Mucosa of descending colon (tissue), 3 donors: ENCODE measurements at regions not wholly inside any gene's neighbourhood (a gene's known extent, or its start where the extent isn't known, plus 50 kb on each side); places are given as distances from the start of the nearest gene placed in this dataset.

Source experiments
- ATAC-seq: fragments of 200-7000 bp; cut with Tn5 transposase; one replicate; pipeline ENCODE4 v1.9.1; 2020; ENCODE audit warnings: mild to moderate bottlenecking, moderate library complexity
- DNase-seq, 3 donors: peaks; one replicate each; pipeline ENCODE4 v3.0.0-alpha.2; 2020
- H3K36me3 ChIP-seq: fragments of 200-600 bp; one replicate; pipeline ENCODE4 v1.8.0; 2021; ENCODE audit warnings: low read depth, mild to moderate bottlenecking
- H3K4me1 ChIP-seq: fragments of 200-600 bp; one replicate; pipeline ENCODE4 v1.8.0; 2021; ENCODE audit warnings: low read depth, mild to moderate bottlenecking
- H3K4me3 ChIP-seq: fragments of 200-600 bp; one replicate; pipeline ENCODE4 v1.8.0; 2021; ENCODE audit warnings: mild to moderate bottlenecking
- H3K9me3 ChIP-seq: fragments of 200-600 bp; one replicate; pipeline ENCODE4 v1.8.0; 2021; ENCODE audit warnings: mild to moderate bottlenecking
- CTCF ChIP-seq: fragments of 200-600 bp; IDR thresholded peaks from one replicate; pipeline ENCODE4 v1.8.0; 2022; ENCODE audit warnings: antibody characterized with exemption, mild to moderate bottlenecking
- intact Hi-C, 2 donors: fragments of 100-400 bp; cut with DNase I in 1 of 2; cut with micrococcal nuclease in 1 of 2; formaldehyde crosslinking; loops; one replicate each; pipeline versions ENCODE4 v1.11.0 to v1.11.1; 2022; cut with DNase I, micrococcal nuclease
- donor health status: DM: no; HTN: no; CAD: no; lungs with moderate emphysema.
- donor health status: DM: no; HTN: no; CAD: no.
- donor health status: DM: no; HTN: yes; CAD: no.

GRCh38 chr7:17554341-17555015 is 256.0 kb downstream of the AHR start:
- intact Hi-C loops, result no loop called here

GRCh38 chr7:17556247-17556956 is 257.9 kb downstream of the AHR start:
- Histone ChIP-seq H3K4me1 (peaks cover 19% of the 10 kb centered on the region), H3K4me3 (no peak overlapping the region), H3K36me3 (no peaks in the 10 kb centered on the region), H3K9me3 (no peaks in the 10 kb centered on the region)
- no peak for DNase-seq
- intact Hi-C loops, result no loop called here
- ATAC-seq, result no peak
- TF ChIP-seq CTCF, result no peak

More at GRCh38 chr7:17554341-17555015, 256.0 kb downstream of the AHR start:
- Histone ChIP-seq H3K4me3 (no peak overlapping the region), H3K36me3 (no peaks in the 10 kb centered on the region), H3K4me1 (peaks cover 16% of the 10 kb centered on the region), H3K9me3 (no peaks in the 10 kb centered on the region)
- DNase-seq (no peak), ATAC-seq (no peak)
- TF ChIP-seq CTCF, result no peak

- Histone ChIP-seq H3K36me3 (no peaks in the 10 kb centered on the region), H3K4me1 (peaks cover 19% of the 10 kb centered on the region), H3K9me3 (no peaks in the 10 kb centered on the region), H3K4me3 (no peak overlapping the region)
- TF ChIP-seq CTCF, result no peak
- intact Hi-C loops, result no loop called here
- DNase-seq (no peak), ATAC-seq (no peak)
These were observed 258.8 kb downstream of the AHR start for GRCh38 chr7:17557251-17557671.

GRCh38 chr7:17558135-17558534 is 259.7 kb downstream of the AHR start:
- ATAC-seq, result peak; percentile 29
- Histone ChIP-seq H3K36me3 (no peaks in the 10 kb centered on the region), H3K4me1 (peaks cover 19% of the 10 kb centered on the region), H3K4me3 (no peak overlapping the region), H3K9me3 (no peaks in the 10 kb centered on the region)
- intact Hi-C loops, result no loop called here
- no peak for TF ChIP-seq CTCF
- no peak for DNase-seq

- Histone ChIP-seq H3K36me3 (no peaks in the 10 kb centered on the region), H3K4me1 (peaks cover 19% of the 10 kb centered on the region), H3K4me3 (no peak overlapping the region), H3K9me3 (no peaks in the 10 kb centered on the region)
- DNase-seq, result peak in 1 of 3 donors; percentile 25
- intact Hi-C loops, result no loop called here
- peak; percentile 92 for ATAC-seq
- no peak for TF ChIP-seq CTCF
These were observed 260.3 kb downstream of the AHR start for GRCh38 chr7:17558558-17559332.
